ENCODE measurements at regions not wholly inside any gene's neighbourhood (a gene's known extent, or its start where the extent isn't known, plus 50 kb on each side); places are given as distances from the start of the nearest gene placed in this dataset.
"Not testable (repeated sequence)": the region's sequence is repeated elsewhere in the genome, so short reads cannot be mapped to it uniquely, and the experiment has no call there.

DNA sequence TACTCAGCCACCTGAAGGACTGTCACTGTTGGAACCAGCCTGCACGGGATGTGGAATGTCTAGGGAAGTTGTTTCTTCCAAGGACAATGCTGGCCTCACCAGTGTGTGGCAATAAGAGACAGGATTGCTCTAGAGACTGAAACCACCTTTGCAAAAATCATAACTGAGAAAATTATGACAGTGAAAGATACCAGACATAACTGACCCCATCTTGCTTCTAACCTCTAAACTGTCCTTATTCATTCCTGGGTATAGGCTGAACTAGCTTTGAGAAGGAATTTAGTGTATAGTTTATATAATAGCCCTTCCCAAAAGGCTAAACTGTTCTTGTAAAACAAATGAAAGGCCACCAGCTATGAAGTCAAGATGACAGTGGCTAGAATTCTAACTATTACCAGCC lies 83.6 kb downstream of the IER5 start:
- DNase-seq: no peak

DNA sequence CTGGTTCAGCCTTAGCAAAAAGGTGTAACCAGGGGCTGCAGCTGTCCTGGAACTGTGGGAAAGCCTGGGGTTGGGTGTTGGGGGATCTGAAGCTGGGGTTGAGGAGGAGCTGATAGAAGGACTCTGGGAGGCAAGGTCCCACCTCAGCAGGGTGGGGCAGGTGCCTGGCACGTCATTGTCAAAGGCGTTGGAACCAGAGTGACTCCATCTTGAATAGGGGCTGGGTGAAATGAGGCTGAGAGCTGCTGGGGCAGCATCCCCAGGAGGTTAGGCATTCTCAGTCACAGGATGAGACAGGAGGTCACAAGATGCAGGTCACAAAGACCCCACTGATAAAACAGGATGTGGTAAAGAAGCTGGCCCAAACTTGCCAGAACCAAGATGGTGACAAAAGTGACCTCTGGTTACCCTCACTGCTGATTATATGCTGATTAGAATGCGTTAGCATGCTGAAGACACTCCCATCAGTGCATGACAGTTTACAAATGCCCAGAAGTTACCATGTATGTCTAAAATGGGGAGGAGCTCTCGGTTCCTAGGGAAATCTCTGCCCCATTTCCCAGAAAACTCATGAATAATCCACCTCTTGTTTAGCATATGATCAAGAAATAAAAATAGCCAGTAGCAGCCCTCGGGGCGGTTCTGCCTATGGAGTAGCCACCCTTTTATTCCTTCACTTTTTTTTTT lies 85.4 kb downstream of the IER5 start:
- no peak for DNase-seq

DNA sequence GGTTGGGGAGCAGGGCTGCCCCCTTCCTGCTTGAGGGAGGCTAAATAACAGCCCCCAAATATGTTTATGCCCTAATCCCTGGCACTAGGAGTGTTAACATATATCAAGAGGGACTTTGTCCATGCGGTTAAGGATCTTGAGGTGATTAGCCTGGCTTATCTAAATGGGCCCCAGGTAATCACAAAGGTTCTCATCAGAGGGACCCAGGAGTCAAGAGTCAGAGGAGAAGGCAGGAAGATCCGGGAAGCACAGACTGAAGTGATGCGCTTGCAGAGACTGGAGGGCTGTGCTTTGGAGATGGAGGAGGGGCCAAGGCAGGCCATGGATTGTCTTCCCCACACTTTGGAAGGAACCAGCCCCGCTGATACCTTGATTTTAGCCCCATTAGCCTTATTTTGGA lies 86.4 kb downstream of the IER5 start:
- no peak for DNase-seq

DNA sequence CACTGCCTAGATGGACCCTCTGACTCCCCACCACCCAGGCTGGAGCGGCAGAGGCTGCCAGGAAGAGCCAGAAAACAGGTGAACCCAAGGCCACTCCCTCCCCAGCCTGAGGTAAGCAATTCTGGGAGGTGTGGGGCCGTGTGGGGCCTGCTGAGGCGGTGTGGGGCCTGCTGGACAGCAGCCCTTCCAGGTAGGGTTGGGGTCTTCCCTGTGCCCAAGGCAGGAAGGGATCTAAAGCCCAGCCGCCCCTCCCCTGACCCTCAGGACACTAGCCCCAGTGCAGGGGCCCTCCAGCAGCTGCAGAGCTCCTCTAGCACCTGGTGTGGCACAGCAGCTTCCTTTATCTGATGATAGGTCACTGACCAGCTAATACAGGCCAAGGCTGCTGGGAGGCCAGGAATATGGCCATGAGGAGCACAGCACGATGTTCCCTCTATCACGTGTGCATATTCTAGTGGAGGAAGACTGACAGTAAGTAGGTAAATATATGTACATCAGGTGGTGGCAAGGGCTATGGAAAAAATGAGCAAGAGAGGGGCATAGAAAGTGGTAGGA lies 86.9 kb downstream of the IER5 start:
- no peak for DNase-seq

DNA sequence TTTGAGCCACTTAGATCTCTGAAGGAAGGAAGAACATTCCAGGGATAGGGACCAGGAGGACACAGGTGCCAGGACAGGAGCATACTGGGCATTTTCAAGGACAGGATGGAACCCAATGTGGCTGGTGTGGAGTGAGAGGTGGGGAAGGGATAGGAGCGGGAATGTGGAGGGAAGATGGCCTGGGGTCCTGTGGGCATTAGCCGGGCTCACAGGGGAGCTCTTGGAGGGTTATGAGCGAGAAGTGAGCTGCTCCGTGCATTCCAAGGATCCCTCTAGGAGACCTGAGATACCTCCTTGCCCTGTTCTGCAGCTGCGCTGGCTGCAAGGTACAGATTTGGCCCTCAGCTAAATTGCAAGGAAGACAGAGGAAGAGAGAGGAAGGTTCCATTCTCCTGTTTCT lies 87.5 kb downstream of the IER5 start:
- no peak for DNase-seq

- no peak for DNase-seq
Measured at GRCh38 chr1:181178241-181178879, 89.9 kb downstream of the IER5 start.

GRCh38 chr1:181179279-181179986 lies 90.9 kb downstream of the IER5 start:
- DNase-seq: no peak

DNA sequence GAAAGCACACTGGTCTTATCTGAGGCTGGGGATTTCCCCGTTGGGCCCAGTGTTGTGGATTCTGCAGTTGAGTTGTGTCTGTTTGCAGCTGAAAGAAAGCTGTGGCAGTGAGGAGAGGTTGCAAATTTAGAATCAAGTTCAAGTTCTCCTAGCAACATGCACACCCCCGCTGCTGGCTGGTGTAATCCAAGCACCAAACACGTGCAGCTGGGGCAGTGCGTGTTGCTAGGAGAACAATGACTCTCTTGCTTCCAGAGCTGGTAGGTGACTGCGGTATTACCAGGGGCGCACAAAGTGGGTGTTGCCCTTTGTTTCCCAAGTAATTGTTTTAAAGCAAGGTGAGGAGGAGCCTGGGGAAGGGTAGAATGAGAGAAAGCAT lies 91.5 kb downstream of the IER5 start:
- DNase-seq: peak; percentile 43

GRCh38 chr1:181180407-181181031 lies 92.0 kb downstream of the IER5 start:
- no peak for DNase-seq

DNA sequence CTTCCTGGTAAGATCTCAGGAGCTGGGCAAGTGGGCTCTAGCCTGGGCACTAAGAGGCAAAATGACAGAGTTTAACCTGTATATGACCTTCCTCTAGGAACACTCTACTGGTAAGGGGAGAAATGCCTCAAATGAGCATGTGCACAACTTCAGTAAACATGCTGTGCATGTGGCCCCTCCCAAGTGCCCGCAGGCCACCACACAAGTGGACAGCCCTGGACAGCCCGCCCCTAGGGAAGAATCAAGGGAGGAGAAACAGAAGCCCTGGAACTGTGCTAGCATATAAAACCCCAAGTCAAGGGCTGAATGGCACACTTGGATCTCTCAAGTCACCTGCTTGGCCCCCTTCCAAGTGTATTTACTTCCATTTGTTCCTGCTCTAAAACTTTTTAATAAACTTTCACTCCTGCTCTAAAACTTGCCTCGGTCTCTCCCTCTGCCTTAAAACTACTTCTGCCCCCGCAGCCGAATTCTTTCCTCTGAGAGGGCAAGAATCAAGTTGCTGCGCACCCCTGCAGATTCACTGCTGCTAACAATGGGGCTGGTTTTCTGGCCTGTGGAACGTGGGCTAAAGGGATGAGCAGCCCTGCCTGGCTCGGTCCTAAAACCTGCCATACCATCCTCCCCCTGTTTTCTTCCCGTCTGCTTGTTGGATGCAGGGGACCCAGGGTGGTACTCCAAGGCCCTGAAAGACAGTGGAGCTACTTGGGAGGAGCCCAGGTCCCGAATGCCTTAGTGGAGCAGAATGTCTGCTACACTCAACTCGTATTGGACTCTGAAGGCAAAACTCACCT lies 93.5 kb downstream of the IER5 start:
- no peak for DNase-seq

- DNase-seq: no peak
Measured at GRCh38 chr1:181184621-181185020, 96.1 kb downstream of the IER5 start.

- no peak for DNase-seq
Measured at GRCh38 chr1:181185461-181185860, 97.0 kb downstream of the IER5 start.

DNA sequence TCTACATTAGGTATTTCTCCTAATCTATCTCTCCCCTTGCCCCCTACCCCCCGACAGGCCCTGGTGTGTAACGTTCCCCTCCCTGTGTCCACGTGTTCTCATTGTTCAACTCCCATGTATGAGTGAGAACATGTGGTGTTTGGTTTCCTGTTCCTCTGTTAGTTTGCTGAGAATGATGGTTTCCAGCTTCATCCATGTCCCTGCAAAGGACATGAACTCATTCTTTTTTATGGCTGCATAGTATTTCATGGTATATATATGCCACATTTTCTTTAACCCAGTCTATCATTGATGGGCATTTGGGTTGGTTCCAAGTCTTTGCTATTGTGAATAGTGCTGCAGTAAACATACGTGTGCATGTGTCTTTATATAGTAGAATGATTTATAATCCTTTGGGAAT lies 97.6 kb downstream of the IER5 start:
- DNase-seq: not testable (repeated sequence)

DNA sequence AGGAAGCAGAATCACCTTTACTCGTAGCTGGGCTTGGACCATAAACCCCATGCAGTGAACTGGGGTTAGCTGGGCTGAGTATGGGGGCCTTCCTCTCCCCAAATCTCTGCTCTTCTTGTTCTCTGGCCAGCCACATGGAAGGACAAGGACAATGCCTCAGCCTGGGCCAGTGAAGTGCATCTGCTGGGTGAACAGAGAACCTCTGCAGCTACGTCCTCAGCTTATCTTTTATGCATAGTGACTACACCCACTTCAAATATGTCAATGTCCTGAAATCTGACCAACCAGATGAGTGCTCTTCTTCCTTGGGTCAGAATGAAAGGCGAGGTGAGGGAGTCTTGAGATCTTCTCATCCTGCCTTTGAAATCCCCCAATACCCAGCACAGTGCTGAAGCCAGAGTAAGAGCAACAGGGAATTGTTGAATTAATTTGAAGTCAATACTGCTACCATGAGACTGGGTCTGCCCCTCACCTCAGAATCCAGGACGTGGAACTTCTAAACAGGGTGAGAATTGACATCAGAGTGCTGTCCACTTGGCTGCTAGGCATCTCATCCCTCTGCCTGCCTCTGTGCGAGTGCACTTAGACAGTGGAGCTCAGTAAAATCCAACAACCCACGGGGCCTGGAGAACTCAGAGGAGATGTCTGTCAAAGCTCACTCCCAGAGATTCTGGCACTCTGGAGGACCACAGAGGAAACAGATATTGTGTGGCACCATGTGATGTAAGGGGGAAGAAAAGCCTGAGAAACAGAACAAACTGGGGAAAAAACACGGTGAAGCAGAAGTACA lies 99.0 kb downstream of the IER5 start:
- DNase-seq: no peak

DNA sequence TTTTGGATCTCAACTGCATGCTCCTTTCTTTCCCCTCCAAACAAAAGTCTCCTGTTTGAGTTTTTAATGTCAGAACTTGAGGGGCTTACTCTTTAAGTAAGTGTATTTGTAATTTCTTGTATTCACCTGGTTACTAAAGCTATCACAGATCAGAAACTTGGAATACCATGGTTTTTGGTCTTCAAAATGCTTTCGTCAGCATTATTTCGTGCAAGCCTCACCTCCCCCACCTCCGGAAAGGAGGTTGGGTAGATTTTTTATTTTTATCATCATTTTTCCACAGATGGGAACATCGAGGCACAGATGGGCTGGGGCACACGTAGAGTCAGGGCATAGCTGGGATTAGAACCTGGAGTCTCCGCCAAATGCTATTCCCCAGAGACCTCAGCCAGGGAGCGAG lies 100.7 kb downstream of the IER5 start:
- DNase-seq: no peak

DNA sequence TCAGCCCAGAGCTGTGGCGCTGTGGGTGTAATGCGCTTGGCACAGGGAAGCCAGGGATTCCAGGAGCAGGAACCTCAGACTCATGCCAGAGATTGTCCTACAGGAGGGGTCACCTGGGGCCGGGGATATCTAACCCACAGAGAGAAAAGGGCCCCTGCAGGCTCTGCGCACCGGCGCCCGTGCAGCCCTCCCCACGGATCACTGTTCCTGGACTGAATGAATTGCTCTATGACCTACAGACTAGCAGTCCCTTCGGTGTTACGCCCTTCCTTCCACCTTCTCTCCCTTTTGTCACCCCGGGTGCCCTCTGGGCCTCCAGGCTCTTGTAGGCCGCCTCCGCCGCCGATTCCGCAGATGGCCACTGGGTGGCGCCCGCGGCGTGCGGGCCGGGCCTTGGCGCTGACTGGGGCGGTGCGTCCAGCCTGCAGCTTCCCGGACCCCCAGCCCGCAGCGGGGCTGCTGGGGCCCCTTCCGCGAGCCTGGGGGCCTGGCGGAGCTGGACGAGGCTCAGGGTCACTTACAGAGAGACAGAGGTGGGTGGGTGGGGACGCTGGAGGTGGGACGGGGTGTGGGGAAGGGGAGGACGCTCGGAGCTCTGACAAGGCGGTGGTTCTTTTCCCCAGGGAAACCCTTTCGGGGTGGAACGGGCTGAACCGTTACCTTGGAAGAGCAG lies 101.3 kb downstream of the IER5 start:
- DNase-seq: peak; percentile 74

DNA sequence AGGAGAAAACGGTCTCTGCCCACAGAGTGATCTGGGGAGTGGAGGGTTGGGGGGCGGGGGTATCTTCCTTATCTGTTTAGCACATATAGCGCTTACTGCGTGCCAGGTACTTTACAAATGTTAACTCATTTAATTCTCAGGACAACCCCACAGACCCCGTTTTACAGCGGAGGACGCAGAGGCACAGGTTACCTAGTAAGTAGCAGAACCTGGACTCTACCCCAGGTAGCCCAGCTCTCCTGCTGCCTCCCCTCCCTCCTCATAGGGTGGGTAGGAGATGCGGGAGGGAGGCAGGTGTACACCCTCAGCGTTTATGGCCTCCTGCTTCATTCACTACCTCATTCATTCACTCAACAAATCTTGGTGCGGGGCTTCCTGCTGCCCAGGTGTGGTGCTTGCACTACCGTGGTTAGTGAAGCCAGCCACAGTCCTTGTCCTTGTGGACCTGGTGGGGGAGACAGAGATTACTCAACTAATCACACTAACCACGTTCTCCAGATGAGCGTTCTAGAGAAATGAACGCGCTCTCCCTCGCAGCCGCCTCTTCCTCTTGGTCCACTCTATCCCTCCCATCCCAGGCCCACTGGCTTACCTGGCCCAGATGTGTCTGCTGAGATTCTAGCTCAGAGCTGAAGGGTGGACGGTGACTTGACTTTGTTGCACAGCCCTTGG lies 102.0 kb downstream of the IER5 start:
- DNase-seq: no peak

- no peak for DNase-seq
Measured at GRCh38 chr1:181191494-181192040, 103.1 kb downstream of the IER5 start.

DNA sequence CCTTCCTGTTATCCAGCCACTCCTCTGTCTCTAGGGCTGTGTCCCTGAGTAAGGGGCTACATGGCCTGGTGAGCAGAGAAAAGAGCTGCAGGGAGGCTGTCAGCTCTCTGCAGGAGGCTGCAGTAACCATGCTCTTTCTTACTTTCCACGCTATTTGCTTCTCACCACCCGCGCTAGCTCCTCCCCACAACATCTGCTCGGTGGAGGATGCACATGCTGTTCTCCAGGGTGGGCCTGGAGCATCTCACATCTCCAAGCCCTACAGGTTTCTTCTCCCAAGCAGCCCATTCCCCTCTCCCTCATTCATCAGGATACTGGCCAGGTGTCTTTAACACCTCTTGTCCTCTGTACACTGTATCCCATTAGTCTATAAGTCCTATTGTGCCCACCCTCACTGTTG lies 103.8 kb downstream of the IER5 start:
- no peak for DNase-seq

GRCh38 chr1:181202986-181203555 lies 114.6 kb downstream of the IER5 start:
- no peak for DNase-seq
